ENCODE measurements at regions not wholly inside any gene's neighbourhood (a gene's known extent, or its start where the extent isn't known, plus 50 kb on each side); places are given as distances from the start of the nearest gene placed in this dataset.
A peak's percentile ranks its signal among the peaks of the same experiment; 100 is the strongest.
"Not testable (repeated sequence)": the region's sequence is repeated elsewhere in the genome, so short reads cannot be mapped to it uniquely, and the experiment has no call there.

DNA sequence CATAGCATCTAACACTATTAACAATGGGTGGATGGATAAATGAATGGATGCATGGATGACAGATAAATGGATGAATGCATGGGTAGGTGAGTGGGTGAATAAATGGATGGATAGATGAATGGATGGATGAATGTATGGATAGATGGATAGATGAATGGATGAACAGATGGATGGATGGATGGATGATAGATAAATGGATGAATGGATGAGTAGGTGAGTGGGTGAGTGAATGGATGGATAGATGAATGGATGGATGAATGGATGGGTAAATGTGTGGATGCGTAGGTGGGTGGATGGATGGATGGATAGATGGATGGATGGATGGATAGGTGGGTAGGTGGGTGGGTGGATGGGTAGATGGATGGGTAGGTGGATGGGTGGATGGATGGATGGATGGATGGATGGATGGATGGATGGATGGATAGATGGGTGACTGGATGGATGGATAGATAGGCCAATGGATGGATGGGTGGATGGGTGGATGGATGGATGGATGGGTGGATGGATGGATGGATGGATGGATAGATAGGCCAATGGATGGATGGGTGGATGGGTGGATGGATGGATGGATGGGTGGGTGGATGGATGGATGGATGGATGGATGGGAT, 260.6 kb upstream of the ZNF507 start:
- WGBS, 2 experiments (ENCODE audit: extremely low coverage in 2 of 2, insufficient read length in 1 of 2): 29% methylated on average over 1 of the region's 1 CpG; no CpG with 5 or more reads in 1 of the 2 experiments
- H3K23ac ChIP-seq (ENCODE audit: low read depth, low read length); H3K79me1 ChIP-seq (ENCODE audit: low read depth in 1 of 2, low read length in 2 of 2); H3K27ac ChIP-seq (ENCODE audit: insufficient read depth, low read length); H4K8ac ChIP-seq (ENCODE audit: low read depth in 2 of 2, low read length in 2 of 2); H3K4me1 ChIP-seq (ENCODE audit: control insufficient read depth, insufficient read depth, low read length); H3K9me1 ChIP-seq (ENCODE audit: insufficient read depth, low read length); dilution Hi-C loops (cut with HindIII; ENCODE audit: low sequenced_read_pairs, unreplicated experiment); H3K4me3 ChIP-seq (ENCODE audit: insufficient read depth, low read depth, low read length); H3K18ac ChIP-seq (ENCODE audit: low read depth, low read length); H4K91ac ChIP-seq (ENCODE audit: insufficient read depth, low read depth, low read length); BruUV-seq (replicated peaks); POLR2A ChIA-PET (ENCODE audit: unreplicated experiment); H2AFZ ChIP-seq (replicated peaks; ENCODE audit: low read length, poor library complexity); H4K20me1 ChIP-seq (ENCODE audit: insufficient read depth, low read length); H4K5ac ChIP-seq (ENCODE audit: low read depth, low read length); H2BK120ac ChIP-seq (ENCODE audit: low read depth, low read length); DNase-seq; H3K36me3 ChIP-seq (ENCODE audit: control insufficient read depth, insufficient read depth, low read length); H2BK20ac ChIP-seq (ENCODE audit: low read depth, low read length); H3K27me3 ChIP-seq (ENCODE audit: control insufficient read depth, insufficient read depth, low read length); CTCF ChIA-PET; H3K9ac ChIP-seq (ENCODE audit: low read depth, low read length); ATAC-seq (ENCODE audit: low read depth); H3K14ac ChIP-seq (replicated peaks; ENCODE audit: low read depth, low read length); intact Hi-C loops (cut with micrococcal nuclease); H2AK5ac ChIP-seq (ENCODE audit: low read depth, low read length); H3K56ac ChIP-seq (ENCODE audit: extremely low read depth, insufficient read depth, low read length); H2BK15ac ChIP-seq (ENCODE audit: low read depth, low read length); H3K4ac ChIP-seq (ENCODE audit: low read depth, low read length); H2AK9ac ChIP-seq (replicated peaks; ENCODE audit: low read depth, low read length, poor library complexity); H3K4me2 ChIP-seq (ENCODE audit: low read depth, low read length); in situ Hi-C loops (cut with MboI; ENCODE audit: low sequenced_read_pairs): not testable (repeated sequence)
- peak overlapping the region; percentile 19 for H2BK5ac ChIP-seq (ENCODE audit: low read depth, low read length, poor library complexity, severe bottlenecking)
- H3K9me3 ChIP-seq (ENCODE audit: control insufficient read depth, insufficient read depth, low read length): peaks cover 19% of the 10 kb centered on the region

Measured in IMR-90 (cell line).